HepG2 (cell line): ENCODE measurements at regions not wholly inside any gene's neighbourhood (a gene's known extent, or its start where the extent isn't known, plus 50 kb on each side); places are given as distances from the start of the nearest gene placed in this dataset.

Experiments used
- ELF3 ChIP-seq: IDR thresholded peaks from 2 replicates; pipeline ENCODE4 v1.6.1; 2016; ENCODE audit warnings: missing genetic modification reagents, missing compliant biosample characterization
- HNF1A ChIP-seq, 2 experiments: sonication (generic) in 1 of 2; formaldehyde crosslinking in 1 of 2; IDR thresholded peaks; 2 replicates each; pipeline versions ENCODE4 v1.4.0 to v1.6.1; 2016 to 2020; ENCODE audit warnings: borderline replicate concordance in 1 of 2, low read depth in 1 of 2, mild to moderate bottlenecking in 1 of 2, missing genetic modification reagents in 1 of 2
- ONECUT2 ChIP-seq: sonication (generic); formaldehyde crosslinking; IDR thresholded peaks from 2 replicates; pipeline ENCODE4 v1.4.0; 2020; ENCODE audit warnings: missing genetic modification reagents
- SIN3A ChIP-seq: IDR thresholded peaks from 2 replicates; pipeline ENCODE4 v1.6.1; 2011; ENCODE audit warnings: low read depth, mild to moderate bottlenecking, control low read depth, low read length, borderline replicate concordance
- ZNF556 ChIP-seq: sonication (generic); formaldehyde crosslinking; IDR thresholded peaks from 2 replicates; pipeline ENCODE4 v1.4.0; 2020; ENCODE audit warnings: mild to moderate bottlenecking, missing genetic modification reagents, borderline replicate concordance
- ZSCAN25 ChIP-seq: sonication (generic); formaldehyde crosslinking; IDR thresholded peaks from 2 replicates; pipeline ENCODE4 v1.8.0; 2022; ENCODE audit warnings: mild to moderate bottlenecking, missing genetic modification reagents
- ZSCAN5A ChIP-seq: sonication (generic); formaldehyde crosslinking; IDR thresholded peaks from 2 replicates; pipeline ENCODE4 v1.8.0; 2022; ENCODE audit warnings: mild to moderate bottlenecking, missing genetic modification reagents, borderline replicate concordance
- ZSCAN9 ChIP-seq: IDR thresholded peaks from 2 replicates; pipeline ENCODE4 v1.6.1; 2016; ENCODE audit warnings: borderline replicate concordance

GRCh38 chr13:109840893-109841287 is 54.5 kb upstream of the IRS2 start (continued):
- no peak for TF ChIP-seq ZSCAN5A
- TF ChIP-seq SIN3A: no peak
- TF ChIP-seq ZNF556 (CRISPR knock-in tag): no peak
- TF ChIP-seq ZSCAN9 (CRISPR knock-in tag): no peak
- no peak for TF ChIP-seq ELF3
- TF ChIP-seq HNF1A (IDR thresholded peaks at IDR 0.05; ENCODE audit: low read depth): no peak
- no peak for TF ChIP-seq HNF1A (CRISPR knock-in tag; IDR thresholded peaks at IDR 0.05; ENCODE audit: borderline replicate concordance)
- no peak for TF ChIP-seq ZSCAN25 (CRISPR knock-in tag)
- no peak for TF ChIP-seq ONECUT2 (CRISPR knock-in tag)
